Bronchial epithelial cell (primary cell): ENCODE measurements at regions not wholly inside any gene's neighbourhood (a gene's known extent, or its start where the extent isn't known, plus 50 kb on each side); places are given as distances from the start of the nearest gene placed in this dataset.
"Not testable (repeated sequence)": the region's sequence is repeated elsewhere in the genome, so short reads cannot be mapped to it uniquely, and the experiment has no call there.

ENCODE experiments used
- DNase-seq: peaks from one replicate; pipeline ENCODE4 v3.0.0-alpha.2; 2010; ENCODE audit warnings: low read depth
- FAIRE-seq: peaks from 2 replicates; lab custom pipeline; 2011; peaks lifted over from hg19 to GRCh38; lab: Jason Lieb, UNC
- H3K27me3 ChIP-seq: 2 replicates; pipeline ENCODE4 v1.5.1; 2011; ENCODE audit warnings: low read length; ENCODE audit not compliant: control insufficient read depth, insufficient read depth
- H3K36me3 ChIP-seq: 2 replicates; pipeline ENCODE4 v1.5.1; 2011; ENCODE audit warnings: low read length; ENCODE audit not compliant: control insufficient read depth, insufficient read depth
- H3K4me3 ChIP-seq: 2 replicates; pipeline ENCODE4 v1.5.1; 2011; ENCODE audit warnings: mild to moderate bottlenecking, low read depth, low read length, control low read depth

- not testable (repeated sequence) for H3K36me3 ChIP-seq, H3K27me3 ChIP-seq, FAIRE-seq, H3K4me3 ChIP-seq, DNase-seq
These were observed 138.8 kb upstream of the NBPF19 start for GRCh38 chr1:149336082-149336481.

- DNase-seq, H3K36me3 ChIP-seq, H3K4me3 ChIP-seq, FAIRE-seq, H3K27me3 ChIP-seq: not testable (repeated sequence)
These were observed 136.6 kb upstream of the NBPF19 start for GRCh38 chr1:149338221-149338691.

DNA sequence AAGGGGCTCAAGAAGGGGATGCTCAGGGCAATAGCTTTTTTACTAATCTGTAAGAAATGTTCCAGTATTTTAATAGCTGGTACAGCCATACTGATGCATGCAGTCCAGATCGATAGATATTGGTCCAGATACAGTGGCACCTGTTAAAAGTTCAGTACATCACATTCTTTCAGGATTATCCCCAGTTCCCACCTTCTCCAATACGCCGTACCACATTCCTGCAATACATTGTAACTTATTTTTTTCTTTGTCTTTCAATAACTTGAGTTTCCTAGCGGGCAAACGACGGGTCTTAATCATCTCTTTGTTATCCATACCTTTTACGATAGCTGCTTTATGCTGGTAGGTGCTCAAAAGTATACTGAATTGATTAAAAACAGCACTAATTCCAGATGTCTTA lies 136.1 kb upstream of the NBPF19 start:
- DNase-seq, FAIRE-seq, H3K36me3 ChIP-seq: not testable (repeated sequence)

GRCh38 chr1:149349448-149349847 lies 125.4 kb upstream of the NBPF19 start:
- H3K36me3 ChIP-seq, H3K27me3 ChIP-seq, FAIRE-seq, DNase-seq, H3K4me3 ChIP-seq: not testable (repeated sequence)

More for the DNA sequence above, 136.1 kb upstream of the NBPF19 start:
- not testable (repeated sequence) for H3K4me3 ChIP-seq, H3K27me3 ChIP-seq

- H3K4me3 ChIP-seq, H3K27me3 ChIP-seq, FAIRE-seq, DNase-seq, H3K36me3 ChIP-seq: not testable (repeated sequence)
These were observed 122.6 kb upstream of the NBPF19 start for GRCh38 chr1:149352205-149352604.

- not testable (repeated sequence) for H3K4me3 ChIP-seq, H3K36me3 ChIP-seq, DNase-seq, FAIRE-seq, H3K27me3 ChIP-seq
These were observed 120.3 kb upstream of the NBPF19 start for GRCh38 chr1:149354579-149354978.

- H3K36me3 ChIP-seq, H3K4me3 ChIP-seq, DNase-seq, FAIRE-seq, H3K27me3 ChIP-seq: not testable (repeated sequence)
These were observed 119.1 kb upstream of the NBPF19 start for GRCh38 chr1:149355748-149356147.

- FAIRE-seq, H3K36me3 ChIP-seq, H3K4me3 ChIP-seq, H3K27me3 ChIP-seq, DNase-seq: not testable (repeated sequence)
These were observed 118.7 kb upstream of the NBPF19 start for GRCh38 chr1:149356152-149356551.

DNA sequence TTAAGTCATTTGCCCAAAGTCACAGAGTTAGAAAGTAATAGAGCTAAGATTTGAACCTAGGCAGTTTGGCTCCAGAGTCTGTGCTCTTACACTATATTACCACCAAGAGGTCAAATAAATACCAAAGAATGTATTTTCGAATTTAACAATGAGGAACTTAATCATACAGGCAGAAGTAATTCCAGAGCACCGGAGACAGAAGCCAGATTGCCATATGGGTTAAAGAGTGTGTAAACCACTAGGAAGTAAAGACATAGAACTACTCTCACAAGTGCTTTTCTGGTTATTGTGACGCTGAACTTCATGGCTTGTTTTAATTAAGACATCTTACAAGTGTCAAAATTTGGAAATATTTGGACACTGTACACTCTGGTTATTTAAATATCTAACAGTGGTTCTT lies 114.5 kb upstream of the NBPF19 start:
- not testable (repeated sequence) for DNase-seq, FAIRE-seq, H3K4me3 ChIP-seq, H3K27me3 ChIP-seq, H3K36me3 ChIP-seq

DNA sequence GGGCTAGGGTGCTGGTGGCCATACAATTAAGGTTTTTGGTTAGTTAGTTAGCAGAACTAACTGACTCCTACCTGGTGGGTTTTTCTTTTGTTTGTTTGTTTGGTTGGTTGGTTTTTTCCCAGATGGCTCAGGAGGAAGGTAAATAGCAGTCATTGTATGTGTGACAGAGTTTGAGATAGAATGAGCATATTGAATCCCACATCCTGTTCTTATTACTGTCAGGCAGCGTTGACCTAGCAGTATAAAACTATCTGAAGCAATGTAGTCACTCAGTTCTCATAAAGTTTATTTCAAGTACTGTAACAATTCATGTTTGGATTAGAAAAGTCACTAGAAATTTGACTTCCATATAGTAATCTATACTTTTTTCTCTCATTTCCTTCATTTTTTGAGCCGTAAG lies 113.5 kb upstream of the NBPF19 start:
- FAIRE-seq, H3K4me3 ChIP-seq, H3K27me3 ChIP-seq, DNase-seq, H3K36me3 ChIP-seq: not testable (repeated sequence)

GRCh38 chr1:149364188-149364981 lies 110.5 kb upstream of the NBPF19 start:
- H3K4me3 ChIP-seq, H3K27me3 ChIP-seq, DNase-seq, FAIRE-seq, H3K36me3 ChIP-seq: not testable (repeated sequence)

DNA sequence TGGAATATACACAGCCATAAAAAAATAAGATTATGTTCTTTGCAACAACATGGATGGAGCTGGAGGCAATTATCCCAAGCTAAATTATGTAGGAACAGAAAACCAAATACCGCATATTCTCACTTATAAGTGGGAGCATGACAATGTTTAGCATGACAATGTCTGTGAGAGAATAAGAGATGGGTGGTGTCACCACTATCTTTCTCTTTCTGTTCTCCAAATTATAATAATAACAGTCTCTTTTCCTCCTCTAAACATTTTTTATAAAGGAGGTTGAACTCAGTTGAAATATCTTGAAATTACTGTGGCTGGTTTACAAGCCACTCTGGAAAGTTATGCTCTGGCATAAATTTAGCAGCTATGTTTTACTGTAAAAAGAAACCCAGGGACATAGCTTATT lies 108.4 kb upstream of the NBPF19 start:
- DNase-seq, H3K4me3 ChIP-seq, H3K27me3 ChIP-seq, H3K36me3 ChIP-seq, FAIRE-seq: not testable (repeated sequence)

- H3K27me3 ChIP-seq, H3K4me3 ChIP-seq, DNase-seq, FAIRE-seq, H3K36me3 ChIP-seq: not testable (repeated sequence)
These were observed 107.3 kb upstream of the NBPF19 start for GRCh38 chr1:149367472-149368044.

GRCh38 chr1:149368337-149368736 lies 106.5 kb upstream of the NBPF19 start:
- not testable (repeated sequence) for H3K36me3 ChIP-seq, DNase-seq, FAIRE-seq, H3K4me3 ChIP-seq, H3K27me3 ChIP-seq
